Stimulated activated CD4-positive, alpha-beta T cell treated with anti-CD3 and anti-CD28 coated beads, TNF-alpha, amount 100 ng/mL, for 48 hours (primary cell): ENCODE measurements at regions not wholly inside any gene's neighbourhood (a gene's known extent, or its start where the extent isn't known, plus 50 kb on each side); places are given as distances from the start of the nearest gene placed in this dataset.

ENCODE experiments used
- DNase-seq, 3 donors: peaks; one replicate each; pipeline ENCODE4 v3.0.0-alpha.2; 2020; ENCODE audit warnings: low read depth in 3 of 3

GRCh38 chr4:35649778-35650177 lies 594.5 kb downstream of the ARAP2 start:
- no peak for DNase-seq

- DNase-seq = no peak
Measured at GRCh38 chr4:35652197-35652596, 592.1 kb downstream of the ARAP2 start.

DNA sequence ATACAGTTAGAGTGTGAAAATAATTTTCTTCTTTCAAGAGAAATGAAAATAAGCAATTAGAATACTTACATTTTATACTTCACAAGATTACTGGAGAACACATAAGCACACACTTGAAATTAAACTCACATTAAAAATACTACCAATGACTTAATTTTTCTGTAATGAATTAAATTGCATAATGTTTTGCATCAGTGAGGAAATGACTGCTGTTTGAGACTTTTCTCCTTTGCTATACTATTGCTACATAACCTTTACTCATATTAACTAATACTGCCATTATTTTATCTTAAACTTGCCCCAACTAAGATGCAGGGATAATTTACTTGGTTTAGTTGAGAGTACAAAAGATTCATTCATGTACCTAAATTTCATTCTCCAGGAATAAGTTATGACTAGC lies 590.9 kb downstream of the ARAP2 start:
- DNase-seq = no peak

DNA sequence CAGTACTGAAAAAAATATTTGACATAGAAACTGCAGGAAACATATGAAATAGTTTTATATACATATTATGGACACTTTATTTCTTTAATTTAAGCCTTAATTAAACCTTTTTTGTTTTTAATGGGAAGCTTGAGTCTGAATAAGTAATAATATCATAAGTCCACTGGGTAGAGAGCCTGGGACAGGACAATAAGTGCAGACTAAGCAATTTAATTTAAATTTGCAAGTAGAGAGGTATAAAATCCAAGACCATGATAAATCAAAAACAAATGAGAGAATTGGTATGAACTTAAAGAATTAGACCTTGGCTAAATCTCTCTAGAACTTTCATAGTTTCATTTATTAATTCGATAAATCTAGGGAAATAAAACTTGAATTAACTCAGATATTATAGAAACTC lies 571.2 kb downstream of the ARAP2 start:
- DNase-seq = no peak

DNA sequence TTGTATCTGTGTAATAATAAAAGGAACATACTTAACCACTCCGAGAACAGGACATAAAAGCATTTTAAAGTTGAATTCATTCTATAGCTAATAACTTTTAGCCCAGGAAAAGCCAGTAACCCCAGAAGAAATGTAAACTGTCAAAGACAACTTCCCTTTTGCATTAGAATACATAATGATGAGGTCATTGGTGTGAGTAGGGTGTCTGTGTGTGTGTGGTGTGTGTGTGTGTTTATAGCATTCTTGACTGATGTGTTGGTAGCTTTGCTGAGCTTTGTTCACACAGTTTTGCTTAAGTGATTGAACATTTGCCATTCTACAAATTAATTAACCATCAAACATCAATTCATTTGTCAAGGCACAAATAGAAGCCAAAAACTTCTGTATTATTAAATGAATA lies 559.6 kb downstream of the ARAP2 start:
- DNase-seq = no peak

DNA sequence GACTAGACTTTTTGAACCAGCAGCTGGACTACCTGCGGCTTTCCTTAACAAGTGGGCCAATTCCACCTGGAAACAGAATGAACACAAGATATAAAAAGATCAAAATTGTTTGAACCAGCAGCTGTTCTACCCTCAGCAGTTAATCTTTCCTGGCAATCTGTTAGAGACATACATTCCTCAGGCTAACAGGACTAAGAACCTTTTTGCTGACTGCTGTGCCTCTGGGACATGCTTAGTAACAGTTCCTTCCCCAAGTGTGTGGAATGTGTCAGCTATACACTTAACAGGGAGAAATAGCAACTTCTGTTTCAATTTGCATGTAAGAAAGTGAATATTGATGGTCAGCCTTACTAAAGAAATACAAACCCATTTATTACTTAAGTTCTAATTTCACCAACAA lies 554.4 kb downstream of the ARAP2 start:
- DNase-seq = no peak

- DNase-seq = no peak
Measured at GRCh38 chr4:35690271-35690670, 554.0 kb downstream of the ARAP2 start.

- DNase-seq = no peak
Measured at GRCh38 chr4:35695003-35695402, 549.3 kb downstream of the ARAP2 start.

GRCh38 chr4:35695421-35695820 lies 548.9 kb downstream of the ARAP2 start:
- DNase-seq = no peak

DNA sequence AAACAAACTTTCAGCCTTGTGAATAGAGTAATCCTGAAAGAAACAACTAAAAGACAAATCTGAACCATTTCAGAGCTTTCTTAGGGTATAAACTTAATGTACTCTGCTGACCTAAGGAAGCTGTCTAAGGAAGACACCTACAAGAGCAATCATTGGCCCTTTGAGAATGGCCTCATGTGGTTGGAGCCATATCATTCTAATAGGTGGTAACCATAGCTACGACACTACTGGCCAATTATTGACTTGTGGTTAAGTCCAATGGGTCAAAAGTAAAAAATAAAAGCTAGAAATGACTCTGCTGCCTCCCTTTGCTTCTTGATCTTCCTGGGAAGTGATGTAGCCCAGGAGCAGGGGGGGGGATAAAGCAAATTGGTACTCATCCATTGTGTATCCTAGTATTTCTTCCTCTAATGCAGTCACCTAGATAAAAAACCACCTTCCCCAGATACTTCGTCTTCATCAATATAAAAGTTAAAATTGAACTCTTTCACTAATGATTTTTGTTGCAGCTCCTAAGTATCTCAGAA lies 547.0 kb downstream of the ARAP2 start:
- DNase-seq = no peak

DNA sequence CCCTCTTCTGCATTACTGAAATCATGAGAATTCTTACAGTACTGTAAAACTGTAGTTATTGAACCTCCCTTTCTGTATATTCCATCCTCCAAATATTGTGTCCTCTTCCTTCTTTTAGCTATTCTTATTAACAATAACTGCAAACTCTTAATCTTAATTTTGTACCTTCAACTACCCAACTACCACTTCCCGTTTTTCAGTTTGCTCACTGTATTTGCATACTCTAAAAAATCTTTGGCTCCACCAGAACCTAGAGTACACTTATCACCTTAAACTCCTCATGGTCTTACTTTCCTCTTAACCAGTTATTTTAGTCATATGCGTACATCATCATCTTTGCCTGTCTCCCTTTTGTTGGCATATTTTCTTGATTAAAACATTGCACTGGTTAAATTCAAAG lies 543.7 kb downstream of the ARAP2 start:
- DNase-seq = no peak

DNA sequence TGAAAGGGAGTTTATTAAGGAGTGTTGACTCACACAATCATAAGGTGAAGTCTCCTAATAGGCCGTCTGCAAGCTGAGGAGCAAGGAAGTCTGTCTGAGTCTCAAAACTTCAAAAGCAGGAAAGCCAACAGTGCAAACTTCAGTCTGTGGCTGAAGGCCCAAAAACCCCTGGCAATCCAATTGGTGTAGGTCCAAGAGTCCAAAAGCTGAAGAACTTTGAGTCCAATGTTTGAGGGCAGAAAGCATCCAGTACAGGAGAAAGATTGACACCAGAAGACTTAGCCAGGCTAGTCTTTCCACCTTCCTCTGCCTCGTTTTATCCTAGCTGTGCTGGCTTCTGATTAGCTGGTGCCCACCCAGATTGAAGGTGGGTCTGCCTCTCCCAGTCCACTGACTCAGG lies 535.2 kb downstream of the ARAP2 start:
- DNase-seq = no peak

DNA sequence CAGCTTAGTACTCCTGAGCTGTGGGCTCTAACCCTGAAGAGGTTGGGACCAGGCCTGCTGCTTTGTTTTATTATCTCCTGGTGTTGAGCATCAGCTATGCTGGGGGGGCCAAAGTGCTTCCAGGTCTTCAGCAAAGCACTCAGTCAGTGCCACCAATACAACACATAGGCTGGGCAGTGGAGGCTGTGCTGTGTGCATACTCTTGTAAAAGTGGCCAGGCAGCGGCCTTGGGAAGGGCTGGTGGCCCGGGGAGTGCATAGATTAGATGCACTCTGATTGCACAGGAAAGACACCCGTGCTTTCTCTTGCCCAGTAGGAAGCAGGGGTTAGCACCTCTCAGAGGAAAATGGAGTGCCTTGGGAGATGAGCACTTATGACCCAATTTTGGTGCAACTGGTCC lies 534.0 kb downstream of the ARAP2 start:
- no peak for DNase-seq

- DNase-seq = no peak
Measured at GRCh38 chr4:35711127-35711526, 533.2 kb downstream of the ARAP2 start.

DNA sequence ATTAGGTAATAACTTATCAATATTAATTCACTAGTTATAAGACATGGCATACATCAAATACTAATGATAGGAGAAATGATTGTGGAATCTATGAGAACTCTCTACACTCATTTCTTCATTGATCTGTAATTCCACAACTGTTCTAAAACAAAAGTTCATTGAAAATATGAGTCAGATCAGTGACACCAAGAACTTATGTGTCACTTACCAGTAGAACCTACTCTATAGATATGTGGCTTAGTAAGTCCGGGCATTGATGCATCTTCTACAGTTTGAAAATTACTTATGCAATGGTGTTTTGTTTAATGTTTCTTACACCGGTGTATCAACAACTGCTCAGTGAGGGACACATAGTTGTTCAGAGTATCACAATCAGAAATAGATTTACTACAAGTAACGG lies 520.3 kb downstream of the ARAP2 start:
- no peak for DNase-seq

- no peak for DNase-seq
Measured at GRCh38 chr4:35725131-35725530, 519.2 kb downstream of the ARAP2 start.

GRCh38 chr4:35730414-35730813 lies 513.9 kb downstream of the ARAP2 start:
- DNase-seq = no peak

DNA sequence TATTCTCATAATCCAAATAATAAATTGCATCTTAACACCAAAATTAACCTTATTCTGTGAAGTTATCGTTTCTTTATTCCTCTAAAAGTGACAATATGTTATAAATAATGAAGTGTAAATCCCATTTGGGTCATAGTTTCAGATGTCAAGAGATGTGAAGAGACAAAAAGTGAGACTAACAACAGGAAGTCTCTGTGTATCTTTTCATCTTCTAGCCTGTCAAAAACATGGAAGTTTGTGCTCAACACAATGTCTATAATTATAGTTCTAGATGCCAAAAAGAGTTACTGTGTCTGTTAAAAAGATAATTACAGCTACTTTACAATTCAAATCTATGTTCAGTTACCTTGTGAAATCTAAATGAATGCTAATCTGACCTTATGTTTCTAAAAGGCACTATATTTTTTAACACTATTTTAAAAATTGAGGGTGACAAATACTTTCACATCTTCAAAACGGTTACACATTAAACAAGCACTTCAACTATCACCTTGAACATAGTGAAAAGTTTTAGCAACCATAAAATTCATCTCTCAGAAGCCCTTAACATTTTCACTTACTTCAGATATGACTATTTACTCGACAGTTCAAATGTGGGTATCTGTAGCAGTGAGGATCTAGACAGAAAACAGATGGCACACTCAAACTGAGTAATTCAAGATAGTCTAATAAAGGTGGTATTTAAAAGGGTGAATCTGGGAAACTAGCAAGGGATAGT lies 509.8 kb downstream of the ARAP2 start:
- DNase-seq = no peak

DNA sequence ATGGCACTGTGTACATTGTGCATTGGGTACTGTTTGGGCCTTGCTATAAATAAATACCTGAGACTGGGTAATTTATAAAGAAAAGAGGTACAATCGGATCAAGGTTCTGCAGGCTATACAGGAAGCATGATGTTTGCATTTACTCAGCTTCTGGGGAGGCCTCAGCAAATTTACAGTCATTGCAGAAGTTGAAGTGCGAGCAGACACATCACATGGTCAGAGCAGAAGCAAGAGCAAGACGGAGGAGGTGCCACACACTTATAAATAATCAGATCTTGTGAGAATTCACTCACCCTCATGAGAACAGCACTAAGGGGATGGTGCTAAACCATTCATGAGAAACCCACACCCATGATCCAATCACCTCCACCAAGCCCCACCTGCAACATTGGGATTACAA lies 505.0 kb downstream of the ARAP2 start:
- DNase-seq = no peak

DNA sequence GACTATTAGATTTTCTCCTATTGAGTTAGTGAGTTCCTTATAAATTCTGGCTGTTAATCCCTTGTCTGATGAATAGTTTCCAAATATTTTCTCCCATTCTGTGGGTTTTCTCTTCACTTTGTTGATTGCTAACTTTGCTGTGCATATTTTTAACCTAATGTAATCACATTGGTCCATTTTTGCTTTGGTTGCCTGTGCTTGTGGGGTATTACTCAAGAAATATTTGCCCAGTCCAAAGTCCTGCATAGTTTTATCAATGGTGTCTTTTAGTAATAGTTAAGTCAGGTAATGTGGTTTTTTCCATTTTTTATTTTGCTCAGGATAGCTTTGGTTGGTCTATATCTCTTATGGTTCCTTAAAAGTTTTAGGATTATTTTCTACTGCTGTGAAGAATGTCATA lies 490.3 kb downstream of the ARAP2 start:
- DNase-seq = no peak

DNA sequence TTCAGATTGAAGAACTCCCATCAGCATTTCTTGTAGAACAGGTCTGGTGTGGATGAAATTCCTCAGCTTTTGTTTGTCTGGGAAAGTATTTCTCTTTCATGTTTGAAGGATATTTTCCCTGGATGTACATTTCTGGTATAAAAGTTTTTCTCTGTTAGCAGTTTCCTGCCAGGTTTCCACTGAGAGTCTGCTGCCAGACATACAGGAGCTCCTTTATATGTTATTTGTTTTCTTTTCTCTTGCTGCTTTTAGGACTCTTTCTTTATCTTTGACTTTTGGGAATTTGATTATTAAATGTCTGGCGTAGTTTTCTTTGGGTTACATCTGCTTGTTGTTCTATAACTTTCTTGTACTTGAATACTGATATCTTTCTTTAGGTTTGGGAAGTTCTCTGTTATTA lies 486.5 kb downstream of the ARAP2 start:
- DNase-seq = no peak

- no peak for DNase-seq
Measured at GRCh38 chr4:35760807-35761206, 483.5 kb downstream of the ARAP2 start.

DNA sequence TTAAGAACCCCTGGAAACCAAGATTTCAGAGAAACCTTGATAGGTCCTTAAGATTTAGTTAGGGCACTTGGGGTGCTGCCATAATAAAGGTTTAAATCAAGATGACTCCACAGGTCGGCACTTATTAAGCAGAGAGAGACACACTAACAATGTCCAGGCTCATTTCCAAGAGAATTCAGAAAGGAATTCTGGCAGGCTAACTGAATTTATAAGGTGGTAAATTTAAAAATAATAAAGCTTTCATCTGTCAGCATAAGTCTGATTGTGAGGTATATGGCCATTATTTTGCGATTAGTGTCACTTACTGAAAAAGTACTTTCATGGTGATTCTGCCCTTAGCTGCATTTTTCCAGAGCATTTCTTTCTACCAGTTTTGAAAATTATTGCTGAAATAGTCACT lies 472.7 kb downstream of the ARAP2 start:
- DNase-seq = no peak

DNA sequence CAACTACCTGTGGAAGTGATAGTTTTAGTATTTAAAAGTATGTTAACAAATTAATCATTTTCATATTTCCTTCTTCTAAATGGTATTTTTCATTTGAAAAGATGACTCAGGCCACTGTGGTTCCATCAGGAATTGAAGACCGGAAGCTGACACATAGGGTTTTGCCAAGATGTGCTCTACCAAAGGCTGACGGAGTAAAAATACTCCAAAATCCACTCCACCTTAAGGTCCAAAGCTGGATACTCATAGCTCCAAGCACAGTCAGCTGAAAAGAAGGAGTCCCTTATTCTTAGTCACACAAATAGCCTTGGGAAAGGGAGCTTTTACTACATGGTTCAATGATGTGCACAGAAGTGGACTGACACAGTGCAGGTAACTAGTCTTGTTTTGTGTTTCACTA lies 472.0 kb downstream of the ARAP2 start:
- DNase-seq = no peak
